OCI-LY7 (cell line): ENCODE measurements at regions not wholly inside any gene's neighbourhood (a gene's known extent, or its start where the extent isn't known, plus 50 kb on each side); places are given as distances from the start of the nearest gene placed in this dataset.

Experiments
- BruUV-seq: library from RNA; stranded (reverse); fragments of 400-500 nt; replicated peaks from 2 replicates; lab custom pipeline; 2021; lab: Mats Ljungman, UMichigan
- CTCF ChIA-PET: fragments of 300-600 bp; sonication (Branson Sonifier 250); formaldehyde crosslinking; loops from one replicate; lab custom pipeline; 2022; ENCODE audit warnings: antibody characterized with exemption; ENCODE audit not compliant: unreplicated experiment; lab: Charles Lee
- POLR2A ChIA-PET: fragments of 300-600 bp; sonication (Branson Sonifier 250); formaldehyde crosslinking; loops from one replicate; lab custom pipeline; 2022; ENCODE audit warnings: antibody characterized with exemption; lab: Charles Lee
- DNase-seq: peaks from one replicate; pipeline ENCODE4 v3.0.0-alpha.2; 2015; ENCODE audit warnings: low spot score
- H2AFZ ChIP-seq: fragments of 200-600 bp; sonication (generic), shearing (Covaris generic); 2 replicates; pipeline ENCODE4 v1.6.1; 2014; ENCODE audit warnings: mild to moderate bottlenecking, antibody characterized with exemption, low read length, moderate library complexity
- H3K27ac ChIP-seq: fragments of 200-600 bp; sonication (generic); 2 replicates; pipeline ENCODE4 v1.5.1; 2014; ENCODE audit warnings: mixed run types, low read depth, mild to moderate bottlenecking, moderate library complexity, low read length, inconsistent platforms; ENCODE audit not compliant: poor library complexity, severe bottlenecking
- H3K36me3 ChIP-seq: fragments of 200-600 bp; sonication (generic); 2 replicates; pipeline ENCODE4 v1.6.1; 2014; ENCODE audit warnings: mild to moderate bottlenecking, antibody characterized with exemption, low read length, moderate library complexity, mixed read lengths; ENCODE audit not compliant: insufficient read depth
- H3K4me1 ChIP-seq: fragments of 200-600 bp; sonication (generic); 2 replicates; pipeline ENCODE4 v1.5.1; 2014; ENCODE audit warnings: mild to moderate bottlenecking, low read length; ENCODE audit not compliant: insufficient read depth, poor library complexity, severe bottlenecking
- H3K4me2 ChIP-seq: fragments of 200-600 bp; sonication (generic); 2 replicates; pipeline ENCODE4 v1.6.1; 2014; ENCODE audit warnings: mild to moderate bottlenecking, low read length
- H3K4me3 ChIP-seq: fragments of 200-600 bp; sonication (generic); 2 replicates; pipeline ENCODE4 v1.5.1; 2014; ENCODE audit warnings: mild to moderate bottlenecking, low read depth, low read length; ENCODE audit not compliant: poor library complexity, severe bottlenecking
- H3K79me2 ChIP-seq: fragments of 200-600 bp; sonication (generic); 2 replicates; pipeline ENCODE4 v1.6.1; 2016; ENCODE audit warnings: low read depth, mild to moderate bottlenecking, low read length, moderate library complexity, mixed read lengths; ENCODE audit not compliant: insufficient read depth
- H3K9me2 ChIP-seq: fragments of 200-600 bp; sonication (generic); 2 replicates; pipeline ENCODE4 v1.6.1; 2016; ENCODE audit warnings: mild to moderate bottlenecking, low read length, mixed read lengths; ENCODE audit not compliant: insufficient read depth
- H3K9me3 ChIP-seq: fragments of 200-600 bp; sonication (generic); 2 replicates; pipeline ENCODE4 v1.6.1; 2014; ENCODE audit warnings: mild to moderate bottlenecking, mixed run types, low read length, mixed read lengths
- H4K20me1 ChIP-seq: fragments of 200-600 bp; sonication (generic); 2 replicates; pipeline ENCODE4 v1.6.1; 2014; ENCODE audit warnings: mild to moderate bottlenecking, antibody characterized with exemption, low read length, moderate library complexity, mixed read lengths; ENCODE audit not compliant: insufficient read depth
- CTCF ChIP-seq: fragments of 200-600 bp; sonication (generic); conservative IDR thresholded peaks from 2 replicates; pipeline ENCODE4 v1.5.1; 2014; ENCODE audit warnings: mild to moderate bottlenecking, antibody characterized with exemption, low read length, moderate library complexity, mixed read lengths
- EZH2phosphoT487 ChIP-seq: fragments of 200-600 bp; sonication (generic); IDR thresholded peaks from 2 replicates; pipeline ENCODE4 v1.6.1; 2018; ENCODE audit warnings: low read depth, borderline replicate concordance, mild to moderate bottlenecking, mixed run types, antibody characterized with exemption, low read length, moderate library complexity, mixed read lengths
- intact Hi-C: fragments of 100-400 bp; cut with micrococcal nuclease; formaldehyde crosslinking; loops from one replicate; pipeline ENCODE4 v1.10.0; 2022; ENCODE audit not compliant: unreplicated experiment

- POLR2A ChIA-PET, result no interaction called here
- no peak overlapping the region for H2AFZ ChIP-seq
- no peak overlapping the region for H3K4me2 ChIP-seq
- no peaks in the 10 kb centered on the region for H3K9me3 ChIP-seq
- H3K36me3 ChIP-seq, result no peaks in the 10 kb centered on the region
- H3K27ac ChIP-seq, result no peak overlapping the region
- no peaks in the 10 kb centered on the region for H3K9me2 ChIP-seq
- CTCF ChIA-PET, result no interaction called here
- no peak overlapping the region for H3K4me3 ChIP-seq
- BruUV-seq, result no TSS peak
- no peaks in the 10 kb centered on the region for H4K20me1 ChIP-seq
- no peak for TF ChIP-seq EZH2phosphoT487
- TF ChIP-seq CTCF, result no peak
- intact Hi-C loops, result no loop called here
- H3K79me2 ChIP-seq, result no peaks in the 10 kb centered on the region
- no peaks in the 10 kb centered on the region for H3K4me1 ChIP-seq
- no peak for DNase-seq
Measured at GRCh38 chr6:148239215-148239614, 103.4 kb upstream of the SASH1 start.

- no peak for DNase-seq
- H3K79me2 ChIP-seq, result no peaks in the 10 kb centered on the region
- H3K4me2 ChIP-seq, result no peak overlapping the region
- H3K4me3 ChIP-seq, result no peak overlapping the region
- intact Hi-C loops, result no loop called here
- H3K9me2 ChIP-seq, result no peaks in the 10 kb centered on the region
- POLR2A ChIA-PET, result no interaction called here
- H3K9me3 ChIP-seq, result no peaks in the 10 kb centered on the region
- CTCF ChIA-PET, result no interaction called here
- H3K27ac ChIP-seq, result no peak overlapping the region
- H4K20me1 ChIP-seq, result no peaks in the 10 kb centered on the region
- no peaks in the 10 kb centered on the region for H3K4me1 ChIP-seq
- BruUV-seq, result no TSS peak
- TF ChIP-seq EZH2phosphoT487, result no peak
- no peak for TF ChIP-seq CTCF
- no peak overlapping the region for H2AFZ ChIP-seq
- H3K36me3 ChIP-seq, result no peaks in the 10 kb centered on the region
Measured at GRCh38 chr6:148239801-148240460, 102.7 kb upstream of the SASH1 start.

- TF ChIP-seq CTCF (no peak), EZH2phosphoT487 (no peak)
- Histone ChIP-seq H3K9me3 (no peaks in the 10 kb centered on the region), H3K4me2 (no peak overlapping the region), H3K4me3 (no peak overlapping the region), H4K20me1 (no peaks in the 10 kb centered on the region), H2AFZ (no peak overlapping the region), H3K4me1 (no peaks in the 10 kb centered on the region), H3K36me3 (no peaks in the 10 kb centered on the region), H3K79me2 (no peaks in the 10 kb centered on the region), H3K9me2 (no peaks in the 10 kb centered on the region), H3K27ac (no peak overlapping the region)
- POLR2A ChIA-PET, result no interaction called here
- BruUV-seq, result no TSS peak
- intact Hi-C loops, result no loop called here
- no peak for DNase-seq
- CTCF ChIA-PET, result no interaction called here
Measured at GRCh38 chr6:148240461-148240840, 102.2 kb upstream of the SASH1 start.
